GM12872 (cell line): ENCODE measurements at regions not wholly inside any gene's neighbourhood (a gene's known extent, or its start where the extent isn't known, plus 50 kb on each side); places are given as distances from the start of the nearest gene placed in this dataset.

Source experiments
- CTCF ChIP-seq: IDR thresholded peaks from 3 replicates; pipeline ENCODE4 v1.5.1; 2011; ENCODE audit warnings: low read depth, mild to moderate bottlenecking, low read length, moderate library complexity; ENCODE audit not compliant: insufficient read depth

- TF ChIP-seq CTCF: peak; percentile 82
Observed at GRCh38 chr6:141562851-141563763, 569.6 kb upstream of the GJE1 start.

- TF ChIP-seq CTCF: no peak
Observed at GRCh38 chr6:141562186-141562811, 570.4 kb upstream of the GJE1 start.

- no peak for TF ChIP-seq CTCF
Observed at GRCh38 chr6:141561154-141561553, 571.6 kb upstream of the GJE1 start.

- no peak for TF ChIP-seq CTCF
Observed at GRCh38 chr6:141552463-141552862, 580.3 kb upstream of the GJE1 start.

- no peak for TF ChIP-seq CTCF
Observed at GRCh38 chr6:141552031-141552430, 580.7 kb upstream of the GJE1 start.

- no peak for TF ChIP-seq CTCF
Observed at GRCh38 chr6:141551318-141551717, 581.4 kb upstream of the GJE1 start.

GRCh38 chr6:141550471-141550870 is 582.3 kb upstream of the GJE1 start:
- no peak for TF ChIP-seq CTCF
